LNCaP clone FGC (cell line): ENCODE measurements at regions not wholly inside any gene's neighbourhood (a gene's known extent, or its start where the extent isn't known, plus 50 kb on each side); places are given as distances from the start of the nearest gene placed in this dataset.

ENCODE experiments used
- DNase-seq: peaks from one replicate; pipeline ENCODE4 v3.0.0-alpha.2; 2011; ENCODE audit warnings: low read depth
- H3K4me3 ChIP-seq: 2 replicates; pipeline ENCODE4 v1.5.1; 2011; ENCODE audit warnings: mild to moderate bottlenecking, low read depth, low read length, control low read depth
- TF ChIP-seq, protein P1 (sequence below): IDR thresholded peaks from 2 replicates; pipeline ENCODE4 v1.5.1; 2012; ENCODE audit warnings: mild to moderate bottlenecking; ENCODE audit not compliant: control insufficient read depth, insufficient read depth; ENCODE audit errors: extremely low read depth

DNA sequence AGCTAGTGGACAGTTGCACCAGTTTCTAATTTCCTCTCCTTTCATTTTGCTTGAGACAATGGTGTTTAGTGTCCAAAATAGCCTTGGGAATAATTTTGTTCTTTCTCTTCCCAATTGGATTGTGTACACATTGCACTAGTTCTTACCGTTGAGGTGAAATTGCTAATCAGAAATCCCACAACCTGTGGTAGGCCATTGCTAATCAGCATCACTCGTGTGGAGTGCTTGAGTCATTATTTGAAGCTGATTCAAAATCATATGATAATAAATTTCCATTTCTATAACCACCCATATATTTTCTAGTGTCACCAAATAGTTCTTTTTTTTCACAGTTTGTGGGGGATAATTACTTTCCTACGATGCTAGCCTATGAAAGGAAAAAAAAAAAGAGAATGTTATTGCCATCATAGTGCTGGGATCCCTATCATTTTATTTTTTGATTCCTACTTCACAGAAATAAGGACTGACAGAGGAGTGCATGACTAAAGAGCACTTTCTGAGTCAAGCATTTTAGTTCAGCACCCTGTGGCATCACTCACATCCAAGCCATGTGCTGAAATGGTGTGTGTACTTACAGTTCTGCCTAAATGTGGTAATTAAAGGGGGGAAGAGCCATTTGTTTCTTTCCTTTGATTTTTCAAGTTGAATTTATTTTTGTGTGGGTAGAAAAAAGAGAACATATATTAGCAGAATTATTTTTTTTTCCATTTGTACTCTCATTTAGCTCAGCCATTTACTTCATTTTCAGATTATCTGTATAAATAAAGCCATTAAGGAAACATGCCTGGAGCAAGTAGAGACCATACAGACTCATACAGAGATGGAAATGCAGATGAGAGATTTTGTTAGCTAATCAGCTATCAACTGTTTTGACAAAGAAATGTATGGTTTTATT, 108.0 kb upstream of the MEIS2 start:
- no peak overlapping the region for H3K4me3 ChIP-seq
- DNase-seq, result no peak
- TF ChIP-seq, protein P1, sequence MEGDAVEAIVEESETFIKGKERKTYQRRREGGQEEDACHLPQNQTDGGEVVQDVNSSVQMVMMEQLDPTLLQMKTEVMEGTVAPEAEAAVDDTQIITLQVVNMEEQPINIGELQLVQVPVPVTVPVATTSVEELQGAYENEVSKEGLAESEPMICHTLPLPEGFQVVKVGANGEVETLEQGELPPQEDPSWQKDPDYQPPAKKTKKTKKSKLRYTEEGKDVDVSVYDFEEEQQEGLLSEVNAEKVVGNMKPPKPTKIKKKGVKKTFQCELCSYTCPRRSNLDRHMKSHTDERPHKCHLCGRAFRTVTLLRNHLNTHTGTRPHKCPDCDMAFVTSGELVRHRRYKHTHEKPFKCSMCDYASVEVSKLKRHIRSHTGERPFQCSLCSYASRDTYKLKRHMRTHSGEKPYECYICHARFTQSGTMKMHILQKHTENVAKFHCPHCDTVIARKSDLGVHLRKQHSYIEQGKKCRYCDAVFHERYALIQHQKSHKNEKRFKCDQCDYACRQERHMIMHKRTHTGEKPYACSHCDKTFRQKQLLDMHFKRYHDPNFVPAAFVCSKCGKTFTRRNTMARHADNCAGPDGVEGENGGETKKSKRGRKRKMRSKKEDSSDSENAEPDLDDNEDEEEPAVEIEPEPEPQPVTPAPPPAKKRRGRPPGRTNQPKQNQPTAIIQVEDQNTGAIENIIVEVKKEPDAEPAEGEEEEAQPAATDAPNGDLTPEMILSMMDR, result no peak

DNA sequence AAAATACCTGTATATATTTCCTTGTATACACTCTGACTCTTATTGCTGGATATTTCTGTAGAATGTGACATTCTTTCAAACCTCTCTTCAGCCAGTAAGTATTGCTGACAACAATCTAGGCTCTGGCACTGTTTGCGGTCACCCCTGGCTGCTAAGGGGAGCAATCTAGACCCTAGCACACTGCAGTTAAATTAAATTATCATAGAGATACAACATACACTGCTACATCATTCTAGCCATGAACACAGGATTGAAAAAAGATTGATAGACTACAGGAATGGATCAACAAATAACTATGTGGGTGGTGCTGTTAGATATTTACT, 108.7 kb upstream of the MEIS2 start:
- TF ChIP-seq, protein P1, result no peak
- H3K4me3 ChIP-seq, result no peak overlapping the region

DNA sequence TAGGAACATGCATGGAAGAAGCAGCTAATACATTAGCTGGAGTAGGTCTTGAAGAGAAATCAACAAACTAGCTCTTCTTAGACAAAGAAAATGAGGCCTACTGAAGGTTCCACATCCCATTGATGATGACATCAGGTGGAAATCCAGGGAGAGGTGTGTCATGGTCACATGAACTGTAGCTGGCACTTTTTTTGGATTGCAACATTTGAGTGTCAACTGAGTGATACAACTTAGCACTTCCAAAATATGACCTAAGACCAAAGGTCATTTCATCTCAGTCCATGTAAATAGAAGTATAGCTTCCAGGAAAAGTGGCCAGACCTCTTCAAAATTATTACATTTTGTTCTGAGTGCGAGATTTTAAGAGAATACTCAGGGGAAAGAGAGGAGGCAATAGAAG, 117.2 kb upstream of the MEIS2 start:
- no peak overlapping the region for H3K4me3 ChIP-seq
- no peak for DNase-seq
- TF ChIP-seq, protein P1, result no peak

More for the DNA sequence above, 108.7 kb upstream of the MEIS2 start:
- DNase-seq, result no peak

DNA sequence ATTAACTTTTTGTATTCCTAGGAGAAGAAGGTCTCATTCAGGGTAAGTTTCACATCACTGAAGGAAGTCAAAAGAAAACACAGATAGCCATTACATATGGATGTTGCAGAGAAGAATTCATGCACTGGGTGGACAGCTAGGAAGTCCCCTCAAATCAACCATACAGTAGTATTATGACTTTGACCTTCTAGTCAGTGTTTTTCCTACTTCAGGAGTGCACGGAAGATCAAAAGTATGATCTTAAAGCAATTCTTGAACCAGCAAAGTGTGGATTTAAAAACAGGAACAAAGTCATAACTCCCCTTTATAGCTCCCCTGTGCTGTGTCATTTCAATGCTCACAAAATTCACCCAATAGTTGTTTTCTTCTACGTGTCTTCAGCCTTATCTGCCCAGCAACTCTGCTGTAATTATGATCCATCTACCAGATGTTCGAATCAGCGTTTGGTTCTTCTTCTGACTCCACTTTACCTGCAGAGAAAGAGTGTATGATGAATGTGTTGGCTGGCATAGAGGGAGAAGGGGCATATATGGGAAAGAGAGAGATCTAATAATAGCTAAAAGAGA, 118.1 kb upstream of the MEIS2 start:
- DNase-seq, result no peak

DNA sequence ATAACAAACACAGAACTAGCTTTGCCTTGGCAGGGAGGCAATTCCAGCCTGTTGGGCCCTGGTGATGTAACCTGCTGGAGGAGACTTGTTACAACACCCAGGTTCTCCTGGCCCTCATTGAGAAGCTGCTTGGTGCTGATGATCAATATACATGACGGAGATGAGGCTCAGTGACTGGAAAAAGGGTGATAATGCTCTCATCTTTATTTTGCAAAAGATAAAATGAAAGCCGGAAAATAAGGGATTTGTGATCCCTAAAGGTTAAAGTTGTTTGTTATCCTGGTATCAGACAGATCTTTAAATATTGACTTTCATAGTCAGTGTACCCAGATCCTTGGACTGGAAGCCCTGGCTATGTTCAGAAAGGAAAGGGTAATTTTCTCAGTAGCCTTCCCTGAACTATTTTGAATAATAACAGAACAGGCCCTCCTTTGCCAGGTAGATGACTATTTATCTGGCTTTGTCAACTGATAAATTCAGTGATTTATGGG, 118.9 kb upstream of the MEIS2 start:
- no peak overlapping the region for H3K4me3 ChIP-seq
- DNase-seq, result peak; percentile 61
- TF ChIP-seq, protein P1, result no peak

More for the DNA sequence above, 118.1 kb upstream of the MEIS2 start:
- TF ChIP-seq, protein P1, result no peak
- H3K4me3 ChIP-seq, result no peak overlapping the region

DNA sequence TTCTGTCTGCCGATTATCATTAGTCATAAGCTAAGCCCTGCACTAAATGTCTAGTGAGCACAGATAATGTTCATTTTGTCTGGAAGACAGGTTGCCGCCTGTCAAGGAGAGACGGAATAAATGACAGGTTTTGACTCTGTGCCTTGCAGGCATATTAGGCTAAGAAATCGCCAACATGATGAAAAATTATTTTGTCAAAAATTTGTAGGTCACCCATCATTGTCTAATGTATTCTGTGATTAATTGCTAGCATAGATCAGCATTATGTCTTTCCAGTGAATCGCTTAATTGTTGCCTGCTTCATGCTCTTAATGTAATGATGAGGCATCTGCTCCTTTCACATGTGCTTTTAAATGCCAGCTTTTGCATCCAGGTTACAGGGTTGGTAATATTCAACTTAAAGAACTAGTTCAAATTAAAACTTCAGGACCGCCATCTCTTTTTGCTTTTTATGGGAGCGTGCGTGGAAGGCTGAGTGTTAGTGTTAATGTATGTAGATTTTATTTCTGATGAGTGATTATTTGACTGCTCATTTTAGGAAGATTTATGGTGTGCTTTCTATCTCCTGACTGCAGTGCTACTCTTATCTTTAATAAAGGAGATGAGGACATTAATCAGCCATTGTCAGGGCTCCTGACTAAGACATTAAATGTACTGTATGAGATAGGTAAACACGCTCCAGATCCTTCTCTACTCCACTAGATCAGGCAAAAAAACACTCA, 120.8 kb upstream of the MEIS2 start:
- DNase-seq, result no peak
- TF ChIP-seq, protein P1, result no peak
- H3K4me3 ChIP-seq, result no peak overlapping the region
